ENCODE measurements at regions not wholly inside any gene's neighbourhood (a gene's known extent, or its start where the extent isn't known, plus 50 kb on each side); places are given as distances from the start of the nearest gene placed in this dataset.
A peak's percentile ranks its signal among the peaks of the same experiment; 100 is the strongest.
"Not testable (repeated sequence)": the region's sequence is repeated elsewhere in the genome, so short reads cannot be mapped to it uniquely, and the experiment has no call there.

- peak; percentile 15 for ATAC-seq
Observed at GRCh38 chr4:7134737-7135388, 57.5 kb upstream of the SORCS2 start.

GRCh38 chr4:7133818-7134650, 58.3 kb upstream of the SORCS2 start:
- H3K4me3 Mint-ChIP-seq; H3K4me1 Mint-ChIP-seq (ENCODE audit: low read depth); H3K36me3 Mint-ChIP-seq (ENCODE audit: low read depth); H3K27me3 Mint-ChIP-seq; H3K9me3 Mint-ChIP-seq; DNase-seq; POLR2A ChIA-PET; ATAC-seq; H3K27ac Mint-ChIP-seq; intact Hi-C loops (cut with micrococcal nuclease): not testable (repeated sequence)
- CTCF ChIA-PET = interaction anchor here (1.1 to 1.3 kb wide), 2 partner anchors 34 to 91 kb away, joined by 3 read pairs; partner anchors contain the start of gene TADA2B

More at GRCh38 chr4:7134737-7135388, 57.5 kb upstream of the SORCS2 start:
- DNase-seq = no peak
- ChIA-PET POLR2A (no interaction called here), CTCF (no interaction called here)
- Mint-ChIP-seq H3K9me3 (peaks cover 6% of the 10 kb centered on the region), H3K4me1 (ENCODE audit: low read depth) (peaks cover 3% of the 10 kb centered on the region), H3K36me3 (ENCODE audit: low read depth) (no peaks in the 10 kb centered on the region), H3K27me3 (peaks cover 3% of the 10 kb centered on the region), H3K27ac (no peak overlapping the region), H3K4me3 (no peak overlapping the region)
- intact Hi-C loops (cut with micrococcal nuclease) = no loop called here
- TF ChIP-seq CTCF (IDR thresholded peaks at IDR 0.05) = no peak

GRCh38 chr4:7132730-7133582, 59.4 kb upstream of the SORCS2 start:
- POLR2A ChIA-PET = no interaction called here
- CTCF ChIA-PET = interaction anchor here (1.1 to 1.3 kb wide), 3 partner anchors 30 to 90 kb away, joined by 3 read pairs; partner anchors contain the start of gene TADA2B
- no peak for TF ChIP-seq CTCF (IDR thresholded peaks at IDR 0.05)

GRCh38 chr4:7132249-7132648, 60.1 kb upstream of the SORCS2 start:
- H3K27me3 Mint-ChIP-seq = no peaks in the 10 kb centered on the region
- DNase-seq (peak; percentile 14), ATAC-seq (peak; percentile 41)
- H3K27ac Mint-ChIP-seq = no peak overlapping the region
- no peak overlapping the region for H3K4me3 Mint-ChIP-seq
- H3K36me3 Mint-ChIP-seq (ENCODE audit: low read depth) = no peaks in the 10 kb centered on the region
- POLR2A ChIA-PET = no interaction called here
- TF ChIP-seq CTCF (IDR thresholded peaks at IDR 0.05) = no peak
- intact Hi-C loops (cut with micrococcal nuclease) = no loop called here
- peaks cover 6% of the 10 kb centered on the region for H3K9me3 Mint-ChIP-seq
- CTCF ChIA-PET = interaction anchor here (1.3 kb wide), 1 partner anchor 30 kb away, joined by 3 read pairs; no protein-coding TSS in a partner anchor
- peaks cover 3% of the 10 kb centered on the region for H3K4me1 Mint-ChIP-seq (ENCODE audit: low read depth)

More at GRCh38 chr4:7132730-7133582, 59.4 kb upstream of the SORCS2 start:
- Mint-ChIP-seq H3K36me3 (ENCODE audit: low read depth) (no peaks in the 10 kb centered on the region), H3K27ac (no peak overlapping the region), H3K4me3 (no peak overlapping the region), H3K9me3 (peaks cover 6% of the 10 kb centered on the region), H3K27me3 (no peaks in the 10 kb centered on the region), H3K4me1 (ENCODE audit: low read depth) (peaks cover 3% of the 10 kb centered on the region)
- intact Hi-C loops (cut with micrococcal nuclease) = no loop called here
- DNase-seq (no peak), ATAC-seq (no peak)

GRCh38 chr4:7131498-7132031, 60.8 kb upstream of the SORCS2 start:
- Mint-ChIP-seq H3K27me3 (no peaks in the 10 kb centered on the region), H3K9me3 (peaks cover 6% of the 10 kb centered on the region), H3K27ac (no peak overlapping the region), H3K4me3 (no peak overlapping the region), H3K36me3 (ENCODE audit: low read depth) (no peaks in the 10 kb centered on the region), H3K4me1 (ENCODE audit: low read depth) (peaks cover 3% of the 10 kb centered on the region)
- no peak for TF ChIP-seq CTCF (IDR thresholded peaks at IDR 0.05)
- CTCF ChIA-PET = no interaction called here
- ATAC-seq (no peak), DNase-seq (no peak)
- POLR2A ChIA-PET = no interaction called here
- intact Hi-C loops (cut with micrococcal nuclease) = no loop called here
